ENCODE measurements at regions not wholly inside any gene's neighbourhood (a gene's known extent, or its start where the extent isn't known, plus 50 kb on each side); places are given as distances from the start of the nearest gene placed in this dataset.

DNA sequence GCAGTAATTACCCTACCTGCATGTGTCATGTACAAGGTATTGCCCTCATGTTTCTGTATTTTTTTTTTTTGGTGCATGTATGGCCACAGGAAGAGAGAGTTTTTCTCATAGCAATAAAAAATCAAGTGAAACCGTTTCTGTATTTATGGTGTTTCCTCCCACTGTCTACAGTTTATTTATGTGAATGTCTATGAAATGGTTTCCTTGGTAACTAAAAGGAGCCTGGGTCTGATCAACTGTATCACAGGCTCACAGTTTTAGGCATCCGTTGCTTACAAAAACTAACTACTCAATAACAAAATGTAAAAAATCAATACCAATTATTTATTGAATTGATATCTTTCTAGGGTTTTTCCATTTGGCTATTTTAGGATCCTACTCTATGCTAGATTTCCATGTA lies 464.4 kb downstream of the TAF11L14 start:
- Histone ChIP-seq H2AFZ (no peak overlapping the region), H3K27ac (ENCODE audit: low read depth) (no peak overlapping the region)
- no peak for ATAC-seq

More for the DNA sequence above, 464.4 kb downstream of the TAF11L14 start:
- no peaks in the 10 kb centered on the region for H3K36me3 Mint-ChIP-seq (ENCODE audit: low read depth)
- H3K4me3 ChIP-seq = no peak overlapping the region
- peaks cover 17% of the 10 kb centered on the region for H3K4me1 Mint-ChIP-seq
- no peaks in the 10 kb centered on the region for H3K9me3 Mint-ChIP-seq
- H3K27me3 Mint-ChIP-seq (ENCODE audit: insufficient read depth, low read depth, poor library complexity) = no peaks in the 10 kb centered on the region
- H3K9me2 ChIP-seq (ENCODE audit: insufficient read depth) = no peaks in the 10 kb centered on the region
- no peaks in the 10 kb centered on the region for H3K36me3 ChIP-seq (ENCODE audit: insufficient read depth)
- no peak overlapping the region for H3K4me3 Mint-ChIP-seq
- H3K27me3 ChIP-seq (ENCODE audit: insufficient read depth) = no peaks in the 10 kb centered on the region
- peaks cover 20% of the 10 kb centered on the region for H3K4me1 ChIP-seq (ENCODE audit: insufficient read depth)
- no peaks in the 10 kb centered on the region for H3F3A ChIP-seq (replicated peaks; ENCODE audit: low read depth)
- H3K79me2 ChIP-seq (replicated peaks; ENCODE audit: insufficient read depth) = no peaks in the 10 kb centered on the region
- no peak for DNase-seq (ENCODE audit: low spot score)
- TF ChIP-seq ZNF114 (CRISPR knock-in tag; IDR thresholded peaks at IDR 0.05) (no peak), JUNB (IDR thresholded peaks at IDR 0.05; ENCODE audit: unreplicated experiment) (no peak), REST (IDR thresholded peaks at IDR 0.05; ENCODE audit: unreplicated experiment) (no peak), EZH2phosphoT487 (IDR thresholded peaks at IDR 0.05; ENCODE audit: unreplicated experiment) (no peak), ZNF331 (CRISPR knock-in tag; IDR thresholded peaks at IDR 0.05; ENCODE audit: low read depth) (no peak), NANOG (IDR thresholded peaks at IDR 0.05; ENCODE audit: borderline replicate concordance) (no peak), EZH2 (IDR thresholded peaks at IDR 0.05; ENCODE audit: low read depth, unreplicated experiment) (no peak), CTCF (conservative IDR thresholded peaks at IDR 0.05; ENCODE audit: low read depth in 2 of 2) (no peak), STAT1 (IDR thresholded peaks at IDR 0.05; ENCODE audit: unreplicated experiment) (no peak)
- TF ChIP-seq, protein P1, sequence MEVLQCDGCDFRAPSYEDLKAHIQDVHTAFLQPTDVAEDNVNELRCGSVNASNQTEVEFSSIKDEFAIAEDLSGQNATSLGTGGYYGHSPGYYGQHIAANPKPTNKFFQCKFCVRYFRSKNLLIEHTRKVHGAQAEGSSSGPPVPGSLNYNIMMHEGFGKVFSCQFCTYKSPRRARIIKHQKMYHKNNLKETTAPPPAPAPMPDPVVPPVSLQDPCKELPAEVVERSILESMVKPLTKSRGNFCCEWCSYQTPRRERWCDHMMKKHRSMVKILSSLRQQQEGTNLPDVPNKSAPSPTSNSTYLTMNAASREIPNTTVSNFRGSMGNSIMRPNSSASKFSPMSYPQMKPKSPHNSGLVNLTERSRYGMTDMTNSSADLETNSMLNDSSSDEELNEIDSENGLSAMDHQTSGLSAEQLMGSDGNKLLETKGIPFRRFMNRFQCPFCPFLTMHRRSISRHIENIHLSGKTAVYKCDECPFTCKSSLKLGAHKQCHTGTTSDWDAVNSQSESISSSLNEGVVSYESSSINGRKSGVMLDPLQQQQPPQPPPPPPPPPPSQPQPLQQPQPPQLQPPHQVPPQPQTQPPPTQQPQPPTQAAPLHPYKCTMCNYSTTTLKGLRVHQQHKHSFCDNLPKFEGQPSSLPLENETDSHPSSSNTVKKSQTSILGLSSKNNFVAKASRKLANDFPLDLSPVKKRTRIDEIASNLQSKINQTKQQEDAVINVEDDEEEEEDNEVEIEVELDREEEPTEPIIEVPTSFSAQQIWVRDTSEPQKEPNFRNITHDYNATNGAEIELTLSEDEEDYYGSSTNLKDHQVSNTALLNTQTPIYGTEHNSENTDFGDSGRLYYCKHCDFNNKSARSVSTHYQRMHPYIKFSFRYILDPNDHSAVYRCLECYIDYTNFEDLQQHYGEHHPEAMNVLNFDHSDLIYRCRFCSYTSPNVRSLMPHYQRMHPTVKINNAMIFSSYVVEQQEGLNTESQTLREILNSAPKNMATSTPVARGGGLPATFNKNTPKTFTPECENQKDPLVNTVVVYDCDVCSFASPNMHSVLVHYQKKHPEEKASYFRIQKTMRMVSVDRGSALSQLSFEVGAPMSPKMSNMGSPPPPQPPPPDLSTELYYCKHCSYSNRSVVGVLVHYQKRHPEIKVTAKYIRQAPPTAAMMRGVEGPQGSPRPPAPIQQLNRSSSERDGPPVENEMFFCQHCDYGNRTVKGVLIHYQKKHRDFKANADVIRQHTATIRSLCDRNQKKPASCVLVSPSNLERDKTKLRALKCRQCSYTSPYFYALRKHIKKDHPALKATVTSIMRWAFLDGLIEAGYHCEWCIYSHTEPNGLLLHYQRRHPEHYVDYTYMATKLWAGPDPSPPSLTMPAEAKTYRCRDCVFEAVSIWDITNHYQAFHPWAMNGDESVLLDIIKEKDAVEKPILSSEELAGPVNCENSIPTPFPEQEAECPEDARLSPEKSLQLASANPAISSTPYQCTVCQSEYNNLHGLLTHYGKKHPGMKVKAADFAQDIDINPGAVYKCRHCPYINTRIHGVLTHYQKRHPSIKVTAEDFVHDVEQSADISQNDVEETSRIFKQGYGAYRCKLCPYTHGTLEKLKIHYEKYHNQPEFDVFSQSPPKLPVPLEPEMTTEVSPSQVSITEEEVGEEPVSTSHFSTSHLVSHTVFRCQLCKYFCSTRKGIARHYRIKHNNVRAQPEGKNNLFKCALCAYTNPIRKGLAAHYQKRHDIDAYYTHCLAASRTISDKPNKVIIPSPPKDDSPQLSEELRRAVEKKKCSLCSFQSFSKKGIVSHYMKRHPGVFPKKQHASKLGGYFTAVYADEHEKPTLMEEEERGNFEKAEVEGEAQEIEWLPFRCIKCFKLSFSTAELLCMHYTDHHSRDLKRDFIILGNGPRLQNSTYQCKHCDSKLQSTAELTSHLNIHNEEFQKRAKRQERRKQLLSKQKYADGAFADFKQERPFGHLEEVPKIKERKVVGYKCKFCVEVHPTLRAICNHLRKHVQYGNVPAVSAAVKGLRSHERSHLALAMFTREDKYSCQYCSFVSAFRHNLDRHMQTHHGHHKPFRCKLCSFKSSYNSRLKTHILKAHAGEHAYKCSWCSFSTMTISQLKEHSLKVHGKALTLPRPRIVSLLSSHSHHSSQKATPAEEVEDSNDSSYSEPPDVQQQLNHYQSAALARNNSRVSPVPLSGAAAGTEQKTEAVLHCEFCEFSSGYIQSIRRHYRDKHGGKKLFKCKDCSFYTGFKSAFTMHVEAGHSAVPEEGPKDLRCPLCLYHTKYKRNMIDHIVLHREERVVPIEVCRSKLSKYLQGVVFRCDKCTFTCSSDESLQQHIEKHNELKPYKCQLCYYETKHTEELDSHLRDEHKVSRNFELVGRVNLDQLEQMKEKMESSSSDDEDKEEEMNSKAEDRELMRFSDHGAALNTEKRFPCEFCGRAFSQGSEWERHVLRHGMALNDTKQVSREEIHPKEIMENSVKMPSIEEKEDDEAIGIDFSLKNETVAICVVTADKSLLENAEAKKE (CRISPR knock-in tag; IDR thresholded peaks at IDR 0.05) = no peak
- H3K27ac Mint-ChIP-seq = no peak overlapping the region
- H4K20me1 ChIP-seq (replicated peaks; ENCODE audit: insufficient read depth) = no peaks in the 10 kb centered on the region
- H3K4me2 ChIP-seq = no peak overlapping the region; the same call in 1 of the 2 replicates
